DOHH2 (cell line): ENCODE measurements at regions not wholly inside any gene's neighbourhood (a gene's known extent, or its start where the extent isn't known, plus 50 kb on each side); places are given as distances from the start of the nearest gene placed in this dataset.

Experiments
- EZH2phosphoT487 ChIP-seq: fragments of 200-600 bp; sonication (generic); IDR thresholded peaks from 2 replicates; pipeline ENCODE4 v1.6.1; 2017; ENCODE audit warnings: borderline replicate concordance, mild to moderate bottlenecking, antibody characterized with exemption, low read length, moderate library complexity, mixed read lengths
- TF ChIP-seq, protein P1 (sequence below): fragments of 200-600 bp; sonication (generic); IDR thresholded peaks from one replicate; pipeline ENCODE4 v1.5.1; 2014; ENCODE audit warnings: antibody characterized with exemption, mild to moderate bottlenecking, low read depth, low read length; ENCODE audit not compliant: poor library complexity, severe bottlenecking

DNA sequence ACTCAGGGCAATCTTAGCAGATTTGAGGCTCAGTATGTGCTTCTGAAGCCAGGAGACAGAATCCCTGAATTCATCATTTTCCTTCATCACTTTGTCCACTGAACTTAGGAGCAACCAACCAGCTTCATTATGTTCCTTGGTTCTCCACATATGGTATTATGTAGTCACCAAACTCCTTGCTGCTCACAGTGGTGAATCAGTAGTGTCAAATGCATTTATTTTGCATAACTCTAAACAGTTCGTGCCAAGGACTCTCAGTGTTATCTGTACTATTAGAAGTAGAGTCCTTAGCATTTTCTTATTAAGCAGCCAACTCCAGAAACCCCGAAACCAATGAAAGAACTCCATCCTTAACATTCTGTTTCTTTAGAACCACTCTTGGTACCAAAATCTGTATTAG is 466.9 kb upstream of the RGS6 start:
- TF ChIP-seq, protein P1, sequence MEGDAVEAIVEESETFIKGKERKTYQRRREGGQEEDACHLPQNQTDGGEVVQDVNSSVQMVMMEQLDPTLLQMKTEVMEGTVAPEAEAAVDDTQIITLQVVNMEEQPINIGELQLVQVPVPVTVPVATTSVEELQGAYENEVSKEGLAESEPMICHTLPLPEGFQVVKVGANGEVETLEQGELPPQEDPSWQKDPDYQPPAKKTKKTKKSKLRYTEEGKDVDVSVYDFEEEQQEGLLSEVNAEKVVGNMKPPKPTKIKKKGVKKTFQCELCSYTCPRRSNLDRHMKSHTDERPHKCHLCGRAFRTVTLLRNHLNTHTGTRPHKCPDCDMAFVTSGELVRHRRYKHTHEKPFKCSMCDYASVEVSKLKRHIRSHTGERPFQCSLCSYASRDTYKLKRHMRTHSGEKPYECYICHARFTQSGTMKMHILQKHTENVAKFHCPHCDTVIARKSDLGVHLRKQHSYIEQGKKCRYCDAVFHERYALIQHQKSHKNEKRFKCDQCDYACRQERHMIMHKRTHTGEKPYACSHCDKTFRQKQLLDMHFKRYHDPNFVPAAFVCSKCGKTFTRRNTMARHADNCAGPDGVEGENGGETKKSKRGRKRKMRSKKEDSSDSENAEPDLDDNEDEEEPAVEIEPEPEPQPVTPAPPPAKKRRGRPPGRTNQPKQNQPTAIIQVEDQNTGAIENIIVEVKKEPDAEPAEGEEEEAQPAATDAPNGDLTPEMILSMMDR = no peak
- no peak for TF ChIP-seq EZH2phosphoT487
